ENCODE measurements at regions not wholly inside any gene's neighbourhood (a gene's known extent, or its start where the extent isn't known, plus 50 kb on each side); places are given as distances from the start of the nearest gene placed in this dataset.
A peak's percentile ranks its signal among the peaks of the same experiment; 100 is the strongest.

DNA sequence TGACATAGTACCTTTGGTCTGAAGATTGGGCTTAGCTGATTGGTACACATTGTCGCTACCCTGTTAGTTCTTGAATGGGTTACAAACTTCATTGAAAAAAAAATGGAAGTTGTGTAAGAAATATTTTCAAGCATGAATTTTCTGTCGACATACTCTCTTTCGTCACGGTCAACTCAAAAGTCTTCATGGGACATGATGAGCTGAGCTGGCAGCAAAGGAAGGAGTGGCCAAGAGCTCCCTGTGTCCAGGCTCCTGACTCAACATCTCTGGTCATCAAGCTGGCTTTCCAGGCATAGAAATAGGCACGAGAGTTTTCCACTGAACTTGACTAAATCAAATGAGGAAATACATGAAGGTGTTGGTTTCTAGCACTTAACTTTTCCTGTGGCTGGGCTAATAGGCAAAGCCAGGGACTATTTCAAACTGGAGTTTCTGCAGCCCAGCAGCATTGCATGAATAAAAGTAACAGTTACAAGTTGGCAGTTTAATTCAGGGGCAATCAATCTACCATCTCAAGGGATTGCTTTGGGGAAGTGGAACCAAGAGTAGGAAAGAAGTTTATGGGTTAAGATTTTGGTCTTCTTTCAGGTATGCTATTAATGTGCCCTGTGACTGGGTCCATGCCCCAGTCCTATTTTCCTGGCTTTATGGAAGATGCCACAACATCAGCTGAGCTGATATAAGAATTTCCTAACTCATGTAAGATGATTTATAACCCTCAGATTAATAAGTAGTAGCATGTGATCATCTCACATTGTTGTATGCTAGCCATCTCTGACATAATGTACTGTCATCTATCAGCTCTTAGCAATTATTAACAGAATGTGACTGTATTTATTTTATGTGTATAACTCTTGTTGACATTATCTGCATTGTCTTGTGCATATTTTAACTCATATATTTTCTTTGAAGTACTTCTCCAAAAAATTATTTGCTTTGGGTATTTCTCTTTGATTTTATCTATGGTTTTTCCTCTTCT lies 385.8 kb downstream of the DLEU7 start:
- H3K36me3 ChIP-seq (ENCODE audit: control insufficient read depth in 2 of 2, insufficient read depth in 1 of 2, low read length in 2 of 2) = no peaks in the 10 kb centered on the region
- H3K27ac ChIP-seq (ENCODE audit: extremely low read depth, low read depth, low read length) = no peak overlapping the region
- ChIA-PET POLR2A (no interaction called here), CTCF (no interaction called here)
- TF ChIP-seq ZNF510 (tag by site-specific recombination; IDR thresholded peaks at IDR 0.05; ENCODE audit: insufficient replicate concordance) (no peak), ZNF660 (tag by site-specific recombination; IDR thresholded peaks at IDR 0.05) (0 out of 2 replicates have a peak, but pooled peaks have one; percentile 26)
- H3K9me3 ChIP-seq (ENCODE audit: control insufficient read depth, insufficient read depth, low read depth, low read length) = no peaks in the 10 kb centered on the region
- no peak overlapping the region for H3K4me3 ChIP-seq (ENCODE audit: low read depth, low read length)
- no peaks in the 10 kb centered on the region for H3K4me1 ChIP-seq (ENCODE audit: control insufficient read depth, insufficient read depth, low read length)

DNA sequence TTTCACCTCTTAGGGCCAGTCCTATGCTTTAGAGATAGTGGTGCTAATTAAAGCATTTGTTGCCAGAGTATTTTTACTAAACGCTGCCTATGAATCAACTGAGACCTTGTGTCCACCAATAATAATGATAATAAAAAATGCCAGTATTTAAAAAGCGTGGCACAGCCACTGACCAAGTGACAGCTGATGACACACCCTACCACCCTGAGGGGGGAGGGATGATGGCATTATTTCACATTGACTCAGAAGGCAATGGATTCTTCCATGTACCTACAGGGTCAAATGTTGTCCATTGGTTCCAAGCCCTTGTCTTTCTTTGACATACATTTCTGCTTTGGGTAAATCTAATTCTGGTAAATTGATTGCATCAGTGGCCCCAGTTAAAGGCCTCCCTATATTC lies 384.4 kb downstream of the DLEU7 start:
- ChIA-PET POLR2A (no interaction called here), CTCF (interaction anchor here (0.7 kb wide), 1 partner anchor 35 kb away, joined by 3 read pairs; no protein-coding TSS in a partner anchor)
- H3K9me3 ChIP-seq (ENCODE audit: control insufficient read depth, insufficient read depth, low read depth, low read length) = no peaks in the 10 kb centered on the region
- H3K27ac ChIP-seq (ENCODE audit: extremely low read depth, low read depth, low read length) = no peak overlapping the region
- no peaks in the 10 kb centered on the region for H3K36me3 ChIP-seq (ENCODE audit: control insufficient read depth in 2 of 2, insufficient read depth in 1 of 2, low read length in 2 of 2)
- no peaks in the 10 kb centered on the region for H3K4me1 ChIP-seq (ENCODE audit: control insufficient read depth, insufficient read depth, low read length)
- no peak overlapping the region for H3K4me3 ChIP-seq (ENCODE audit: low read depth, low read length)
- TF ChIP-seq, protein P1, sequence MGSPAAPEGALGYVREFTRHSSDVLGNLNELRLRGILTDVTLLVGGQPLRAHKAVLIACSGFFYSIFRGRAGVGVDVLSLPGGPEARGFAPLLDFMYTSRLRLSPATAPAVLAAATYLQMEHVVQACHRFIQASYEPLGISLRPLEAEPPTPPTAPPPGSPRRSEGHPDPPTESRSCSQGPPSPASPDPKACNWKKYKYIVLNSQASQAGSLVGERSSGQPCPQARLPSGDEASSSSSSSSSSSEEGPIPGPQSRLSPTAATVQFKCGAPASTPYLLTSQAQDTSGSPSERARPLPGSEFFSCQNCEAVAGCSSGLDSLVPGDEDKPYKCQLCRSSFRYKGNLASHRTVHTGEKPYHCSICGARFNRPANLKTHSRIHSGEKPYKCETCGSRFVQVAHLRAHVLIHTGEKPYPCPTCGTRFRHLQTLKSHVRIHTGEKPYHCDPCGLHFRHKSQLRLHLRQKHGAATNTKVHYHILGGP (tag by site-specific recombination; IDR thresholded peaks at IDR 0.05) = no peak
- TF ChIP-seq, protein P2, sequence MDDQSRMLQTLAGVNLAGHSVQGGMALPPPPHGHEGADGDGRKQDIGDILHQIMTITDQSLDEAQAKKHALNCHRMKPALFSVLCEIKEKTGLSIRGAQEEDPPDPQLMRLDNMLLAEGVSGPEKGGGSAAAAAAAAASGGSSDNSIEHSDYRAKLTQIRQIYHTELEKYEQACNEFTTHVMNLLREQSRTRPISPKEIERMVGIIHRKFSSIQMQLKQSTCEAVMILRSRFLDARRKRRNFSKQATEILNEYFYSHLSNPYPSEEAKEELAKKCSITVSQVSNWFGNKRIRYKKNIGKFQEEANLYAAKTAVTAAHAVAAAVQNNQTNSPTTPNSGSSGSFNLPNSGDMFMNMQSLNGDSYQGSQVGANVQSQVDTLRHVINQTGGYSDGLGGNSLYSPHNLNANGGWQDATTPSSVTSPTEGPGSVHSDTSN (CRISPR knock-in tag; IDR thresholded peaks at IDR 0.05) = no peak
- TF ChIP-seq MEIS1 (CRISPR knock-in tag; IDR thresholded peaks at IDR 0.05; ENCODE audit: borderline replicate concordance) (no peak), ZNF157 (tag by site-specific recombination; IDR thresholded peaks at IDR 0.05) (no peak), KLF16 (tag by site-specific recombination; IDR thresholded peaks at IDR 0.05) (no peak), ZFP69B (tag by site-specific recombination; IDR thresholded peaks at IDR 0.05) (no peak), ZNF133 (tag by site-specific recombination; IDR thresholded peaks at IDR 0.05) (no peak), ZNF830 (tag by site-specific recombination; IDR thresholded peaks at IDR 0.05; ENCODE audit: low read depth) (no peak), ZNF626 (tag by site-specific recombination; IDR thresholded peaks at IDR 0.05) (no peak), ZXDB (tag by site-specific recombination; IDR thresholded peaks at IDR 0.05) (no peak), ZNF335 (tag by site-specific recombination; conservative IDR thresholded peaks at IDR 0.05) (no peak), IKZF3 (tag by site-specific recombination; IDR thresholded peaks at IDR 0.05) (no peak)
- TF ChIP-seq, protein P3, sequence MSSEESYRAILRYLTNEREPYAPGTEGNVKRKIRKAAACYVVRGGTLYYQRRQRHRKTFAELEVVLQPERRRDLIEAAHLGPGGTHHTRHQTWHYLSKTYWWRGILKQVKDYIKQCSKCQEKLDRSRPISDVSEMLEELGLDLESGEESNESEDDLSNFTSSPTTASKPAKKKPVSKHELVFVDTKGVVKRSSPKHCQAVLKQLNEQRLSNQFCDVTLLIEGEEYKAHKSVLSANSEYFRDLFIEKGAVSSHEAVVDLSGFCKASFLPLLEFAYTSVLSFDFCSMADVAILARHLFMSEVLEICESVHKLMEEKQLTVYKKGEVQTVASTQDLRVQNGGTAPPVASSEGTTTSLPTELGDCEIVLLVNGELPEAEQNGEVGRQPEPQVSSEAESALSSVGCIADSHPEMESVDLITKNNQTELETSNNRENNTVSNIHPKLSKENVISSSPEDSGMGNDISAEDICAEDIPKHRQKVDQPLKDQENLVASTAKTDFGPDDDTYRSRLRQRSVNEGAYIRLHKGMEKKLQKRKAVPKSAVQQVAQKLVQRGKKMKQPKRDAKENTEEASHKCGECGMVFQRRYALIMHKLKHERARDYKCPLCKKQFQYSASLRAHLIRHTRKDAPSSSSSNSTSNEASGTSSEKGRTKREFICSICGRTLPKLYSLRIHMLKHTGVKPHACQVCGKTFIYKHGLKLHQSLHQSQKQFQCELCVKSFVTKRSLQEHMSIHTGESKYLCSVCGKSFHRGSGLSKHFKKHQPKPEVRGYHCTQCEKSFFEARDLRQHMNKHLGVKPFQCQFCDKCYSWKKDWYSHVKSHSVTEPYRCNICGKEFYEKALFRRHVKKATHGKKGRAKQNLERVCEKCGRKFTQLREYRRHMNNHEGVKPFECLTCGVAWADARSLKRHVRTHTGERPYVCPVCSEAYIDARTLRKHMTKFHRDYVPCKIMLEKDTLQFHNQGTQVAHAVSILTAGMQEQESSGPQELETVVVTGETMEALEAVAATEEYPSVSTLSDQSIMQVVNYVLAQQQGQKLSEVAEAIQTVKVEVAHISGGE (tag by site-specific recombination; conservative IDR thresholded peaks at IDR 0.05; ENCODE audit: low read depth) = no peak
- TF ChIP-seq, protein P4, sequence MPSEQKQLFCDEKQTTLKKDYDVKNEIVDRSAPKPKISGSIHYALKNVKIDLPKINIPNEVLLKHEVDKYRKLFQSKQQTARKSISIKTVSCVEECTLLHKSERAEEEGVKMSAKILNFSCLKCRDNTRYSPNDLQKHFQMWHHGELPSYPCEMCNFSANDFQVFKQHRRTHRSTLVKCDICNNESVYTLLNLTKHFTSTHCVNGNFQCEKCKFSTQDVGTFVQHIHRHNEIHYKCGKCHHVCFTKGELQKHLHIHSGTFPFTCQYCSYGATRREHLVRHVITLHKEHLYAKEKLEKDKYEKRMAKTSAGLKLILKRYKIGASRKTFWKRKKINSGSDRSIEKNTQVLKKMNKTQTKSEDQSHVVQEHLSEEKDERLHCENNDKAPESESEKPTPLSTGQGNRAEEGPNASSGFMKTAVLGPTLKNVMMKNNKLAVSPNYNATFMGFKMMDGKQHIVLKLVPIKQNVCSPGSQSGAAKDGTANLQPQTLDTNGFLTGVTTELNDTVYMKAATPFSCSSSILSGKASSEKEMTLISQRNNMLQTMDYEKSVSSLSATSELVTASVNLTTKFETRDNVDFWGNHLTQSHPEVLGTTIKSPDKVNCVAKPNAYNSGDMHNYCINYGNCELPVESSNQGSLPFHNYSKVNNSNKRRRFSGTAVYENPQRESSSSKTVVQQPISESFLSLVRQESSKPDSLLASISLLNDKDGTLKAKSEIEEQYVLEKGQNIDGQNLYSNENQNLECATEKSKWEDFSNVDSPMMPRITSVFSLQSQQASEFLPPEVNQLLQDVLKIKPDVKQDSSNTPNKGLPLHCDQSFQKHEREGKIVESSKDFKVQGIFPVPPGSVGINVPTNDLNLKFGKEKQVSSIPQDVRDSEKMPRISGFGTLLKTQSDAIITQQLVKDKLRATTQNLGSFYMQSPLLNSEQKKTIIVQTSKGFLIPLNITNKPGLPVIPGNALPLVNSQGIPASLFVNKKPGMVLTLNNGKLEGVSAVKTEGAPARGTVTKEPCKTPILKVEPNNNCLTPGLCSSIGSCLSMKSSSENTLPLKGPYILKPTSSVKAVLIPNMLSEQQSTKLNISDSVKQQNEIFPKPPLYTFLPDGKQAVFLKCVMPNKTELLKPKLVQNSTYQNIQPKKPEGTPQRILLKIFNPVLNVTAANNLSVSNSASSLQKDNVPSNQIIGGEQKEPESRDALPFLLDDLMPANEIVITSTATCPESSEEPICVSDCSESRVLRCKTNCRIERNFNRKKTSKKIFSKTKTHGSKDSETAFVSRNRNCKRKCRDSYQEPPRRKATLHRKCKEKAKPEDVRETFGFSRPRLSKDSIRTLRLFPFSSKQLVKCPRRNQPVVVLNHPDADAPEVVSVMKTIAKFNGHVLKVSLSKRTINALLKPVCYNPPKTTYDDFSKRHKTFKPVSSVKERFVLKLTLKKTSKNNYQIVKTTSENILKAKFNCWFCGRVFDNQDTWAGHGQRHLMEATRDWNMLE (tag by site-specific recombination; conservative IDR thresholded peaks at IDR 0.05; ENCODE audit: low read depth) = no peak
- TF ChIP-seq, protein P5, sequence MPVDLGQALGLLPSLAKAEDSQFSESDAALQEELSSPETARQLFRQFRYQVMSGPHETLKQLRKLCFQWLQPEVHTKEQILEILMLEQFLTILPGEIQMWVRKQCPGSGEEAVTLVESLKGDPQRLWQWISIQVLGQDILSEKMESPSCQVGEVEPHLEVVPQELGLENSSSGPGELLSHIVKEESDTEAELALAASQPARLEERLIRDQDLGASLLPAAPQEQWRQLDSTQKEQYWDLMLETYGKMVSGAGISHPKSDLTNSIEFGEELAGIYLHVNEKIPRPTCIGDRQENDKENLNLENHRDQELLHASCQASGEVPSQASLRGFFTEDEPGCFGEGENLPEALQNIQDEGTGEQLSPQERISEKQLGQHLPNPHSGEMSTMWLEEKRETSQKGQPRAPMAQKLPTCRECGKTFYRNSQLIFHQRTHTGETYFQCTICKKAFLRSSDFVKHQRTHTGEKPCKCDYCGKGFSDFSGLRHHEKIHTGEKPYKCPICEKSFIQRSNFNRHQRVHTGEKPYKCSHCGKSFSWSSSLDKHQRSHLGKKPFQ (tag by site-specific recombination; IDR thresholded peaks at IDR 0.05) = no peak
- TF ChIP-seq, protein P6, sequence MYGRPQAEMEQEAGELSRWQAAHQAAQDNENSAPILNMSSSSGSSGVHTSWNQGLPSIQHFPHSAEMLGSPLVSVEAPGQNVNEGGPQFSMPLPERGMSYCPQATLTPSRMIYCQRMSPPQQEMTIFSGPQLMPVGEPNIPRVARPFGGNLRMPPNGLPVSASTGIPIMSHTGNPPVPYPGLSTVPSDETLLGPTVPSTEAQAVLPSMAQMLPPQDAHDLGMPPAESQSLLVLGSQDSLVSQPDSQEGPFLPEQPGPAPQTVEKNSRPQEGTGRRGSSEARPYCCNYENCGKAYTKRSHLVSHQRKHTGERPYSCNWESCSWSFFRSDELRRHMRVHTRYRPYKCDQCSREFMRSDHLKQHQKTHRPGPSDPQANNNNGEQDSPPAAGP (tag by site-specific recombination; IDR thresholded peaks at IDR 0.05) = no peak

All from HEK293 (cell line).